Vagina (tissue), 2 donors: ENCODE measurements at regions not wholly inside any gene's neighbourhood (a gene's known extent, or its start where the extent isn't known, plus 50 kb on each side); places are given as distances from the start of the nearest gene placed in this dataset.

ENCODE experiments used
- DNase-seq, 2 donors: peaks; one replicate each; pipeline ENCODE4 v3.0.0-alpha.2; 2017; ENCODE audit errors: extremely low spot score in 2 of 2
- H3K27ac ChIP-seq: fragments of 200-600 bp; sonication (generic); one replicate; pipeline ENCODE4 v1.5.1; 2019
- H3K27me3 ChIP-seq: fragments of 200-600 bp; sonication (generic); one replicate; pipeline ENCODE4 v1.5.1; 2019
- H3K36me3 ChIP-seq, 2 donors: fragments of 200-600 bp; sonication (generic); one replicate each; pipeline ENCODE4 v1.5.1; 2017 to 2019
- H3K4me1 ChIP-seq: fragments of 200-600 bp; sonication (generic); one replicate; pipeline ENCODE4 v1.5.1; 2019
- H3K4me3 ChIP-seq, 2 donors: fragments of 200-600 bp; sonication (generic); 1 replicate in 1 of 2; 2 replicates in 1 of 2; pipeline ENCODE4 v1.5.1; 2016 to 2019
- H3K9me3 ChIP-seq: fragments of 200-600 bp; sonication (generic); one replicate; pipeline ENCODE4 v1.5.1; 2019
- CTCF ChIP-seq, 3 experiments: fragments of 450-650 bp in 2 of 3; fragments of 200-600 bp in 1 of 3; sonication (generic) in 1 of 3; IDR thresholded peaks; one replicate each; pipeline ENCODE4 v1.5.1; 2017 to 2019; ENCODE audit warnings: antibody characterized with exemption in 3 of 3, mild to moderate bottlenecking in 2 of 3, moderate library complexity in 2 of 3
- POLR2A ChIP-seq, 2 donors: fragments of 450-650 bp; IDR thresholded peaks; one replicate each; pipeline ENCODE4 v1.6.1; 2017; ENCODE audit warnings: antibody characterized with exemption in 2 of 2, mild to moderate bottlenecking in 2 of 2, moderate library complexity in 2 of 2
- POLR2AphosphoS5 ChIP-seq, 2 donors: sonication (generic); formaldehyde crosslinking; IDR thresholded peaks; one replicate each; pipeline ENCODE4 v1.9.0; 2017; ENCODE audit warnings: antibody characterized with exemption in 2 of 2, mild to moderate bottlenecking in 2 of 2, low read depth in 1 of 2; ENCODE audit not compliant: insufficient read depth in 1 of 2
- intact Hi-C: fragments of 100-400 bp; cut with DNase I; formaldehyde crosslinking; loops from one replicate; pipeline ENCODE4 v1.15.1; 2023

- H3K9me3 ChIP-seq: no peaks in the 10 kb centered on the region
- DNase-seq: no peak
- no peaks in the 10 kb centered on the region for H3K36me3 ChIP-seq
- H3K27ac ChIP-seq: no peak overlapping the region
- intact Hi-C loops: no loop called here
- TF ChIP-seq POLR2AphosphoS5 (IDR thresholded peaks at IDR 0.05; ENCODE audit: insufficient read depth in 1 of 2, low read depth in 1 of 2): no peak
- TF ChIP-seq CTCF (IDR thresholded peaks at IDR 0.05): no peak
- no peak for TF ChIP-seq POLR2A (IDR thresholded peaks at IDR 0.05)
- no peaks in the 10 kb centered on the region for H3K4me1 ChIP-seq
- no peaks in the 10 kb centered on the region for H3K27me3 ChIP-seq
- H3K4me3 ChIP-seq: no peak overlapping the region
These were observed 231.0 kb downstream of the RBFOX3 start for GRCh38 chr17:79379700-79380445.

GRCh38 chr17:79377230-79377786 lies 233.5 kb downstream of the RBFOX3 start:
- Histone ChIP-seq H3K4me1 (no peaks in the 10 kb centered on the region), H3K9me3 (no peaks in the 10 kb centered on the region), H3K27me3 (no peaks in the 10 kb centered on the region), H3K4me3 (no peak overlapping the region), H3K27ac (no peak overlapping the region), H3K36me3 (no peaks in the 10 kb centered on the region)
- TF ChIP-seq POLR2AphosphoS5 (IDR thresholded peaks at IDR 0.05; ENCODE audit: insufficient read depth in 1 of 2, low read depth in 1 of 2) (no peak), CTCF (IDR thresholded peaks at IDR 0.05) (no peak), POLR2A (IDR thresholded peaks at IDR 0.05) (no peak)
- no peak for DNase-seq
- intact Hi-C loops: no loop called here

- intact Hi-C loops: no loop called here
- Histone ChIP-seq H3K27ac (no peak overlapping the region), H3K36me3 (no peaks in the 10 kb centered on the region), H3K9me3 (no peaks in the 10 kb centered on the region), H3K4me1 (no peaks in the 10 kb centered on the region), H3K27me3 (no peaks in the 10 kb centered on the region), H3K4me3 (no peak overlapping the region)
- TF ChIP-seq CTCF (IDR thresholded peaks at IDR 0.05) (no peak), POLR2AphosphoS5 (IDR thresholded peaks at IDR 0.05; ENCODE audit: insufficient read depth in 1 of 2, low read depth in 1 of 2) (no peak), POLR2A (IDR thresholded peaks at IDR 0.05) (no peak)
- DNase-seq: no peak
These were observed 236.0 kb downstream of the RBFOX3 start for GRCh38 chr17:79374807-79375206.

GRCh38 chr17:79374087-79374689 lies 236.7 kb downstream of the RBFOX3 start:
- H3K36me3 ChIP-seq: no peaks in the 10 kb centered on the region
- intact Hi-C loops: no loop called here
- H3K4me3 ChIP-seq: no peak overlapping the region
- no peaks in the 10 kb centered on the region for H3K4me1 ChIP-seq
- H3K27ac ChIP-seq: no peak overlapping the region
- TF ChIP-seq CTCF (IDR thresholded peaks at IDR 0.05): no peak
- TF ChIP-seq POLR2A (IDR thresholded peaks at IDR 0.05): no peak
- no peak for DNase-seq
- no peaks in the 10 kb centered on the region for H3K27me3 ChIP-seq
- no peaks in the 10 kb centered on the region for H3K9me3 ChIP-seq
